GM12878 (cell line): ENCODE measurements at regions not wholly inside any gene's neighbourhood (a gene's known extent, or its start where the extent isn't known, plus 50 kb on each side); places are given as distances from the start of the nearest gene placed in this dataset.

Experiments used
- EGR1 ChIP-seq, 2 experiments: IDR thresholded peaks; 1 replicate in 1 of 2; 2 replicates in 1 of 2; pipeline ENCODE4 v1.6.1; 2011 to 2012; ENCODE audit warnings: low read depth in 2 of 2, low read length in 2 of 2, borderline replicate concordance in 1 of 2, mild to moderate bottlenecking in 1 of 2, moderate library complexity in 1 of 2
- HDAC2 ChIP-seq: fragments of 200-600 bp; sonication (generic); IDR thresholded peaks from 2 replicates; pipeline ENCODE4 v1.6.1; 2017
- MTA3 ChIP-seq: IDR thresholded peaks from 2 replicates; pipeline ENCODE4 v1.6.1; 2012; ENCODE audit warnings: low read length, inconsistent platforms, borderline replicate concordance
- MYB ChIP-seq: fragments of 150-350 bp; IDR thresholded peaks from 2 replicates; pipeline ENCODE4 v1.6.1; 2014; ENCODE audit warnings: mild to moderate bottlenecking, low read depth, low read length, borderline replicate concordance
- POLR2AphosphoS5 ChIP-seq: IDR thresholded peaks from 2 replicates; pipeline ENCODE4 v1.6.1; 2011; ENCODE audit warnings: mild to moderate bottlenecking, low read length, inconsistent platforms
- RAD21 ChIP-seq: IDR thresholded peaks from 2 replicates; pipeline ENCODE4 v1.6.1; 2011; ENCODE audit warnings: mild to moderate bottlenecking, low read depth, low read length, moderate library complexity; ENCODE audit not compliant: insufficient read depth
- RELA ChIP-seq: fragments of 450-650 bp; IDR thresholded peaks from 2 replicates; pipeline ENCODE4 v1.8.0; 2014; ENCODE audit warnings: borderline replicate concordance; ENCODE audit not compliant: partially characterized antibody
- TCF12 ChIP-seq: IDR thresholded peaks from 2 replicates; pipeline ENCODE4 v1.6.1; 2011; ENCODE audit warnings: low read depth, mild to moderate bottlenecking, low read length
- TF ChIP-seq, protein P1 (sequence below), 3 experiments: IDR thresholded peaks in 2 of 3; conservative IDR thresholded peaks in 1 of 3; 2 replicates each; pipeline ENCODE4 v1.5.1; 2011; ENCODE audit warnings: low read depth in 3 of 3, low read length in 3 of 3, mild to moderate bottlenecking in 3 of 3, control low read depth in 2 of 3, moderate library complexity in 2 of 3, inconsistent platforms in 1 of 3, mixed read lengths in 1 of 3; ENCODE audit not compliant: control insufficient read depth in 2 of 3, insufficient read depth in 1 of 3; ENCODE audit errors: extremely low read depth in 1 of 3
- TF ChIP-seq, protein P2 (sequence below): fragments of 450-650 bp; conservative IDR thresholded peaks from 2 replicates; pipeline ENCODE4 v1.6.1; 2017; ENCODE audit warnings: mild to moderate bottlenecking, moderate library complexity
- TF ChIP-seq, protein P3 (sequence below): fragments of 450-650 bp; IDR thresholded peaks from 2 replicates; pipeline ENCODE4 v1.6.1; 2016; ENCODE audit warnings: mild to moderate bottlenecking, moderate library complexity, borderline replicate concordance
- TF ChIP-seq, protein P4 (sequence below): IDR thresholded peaks from 2 replicates; pipeline ENCODE4 v1.6.1; 2012; ENCODE audit warnings: low read depth, low read length, improper control_type of control experiment

DNA sequence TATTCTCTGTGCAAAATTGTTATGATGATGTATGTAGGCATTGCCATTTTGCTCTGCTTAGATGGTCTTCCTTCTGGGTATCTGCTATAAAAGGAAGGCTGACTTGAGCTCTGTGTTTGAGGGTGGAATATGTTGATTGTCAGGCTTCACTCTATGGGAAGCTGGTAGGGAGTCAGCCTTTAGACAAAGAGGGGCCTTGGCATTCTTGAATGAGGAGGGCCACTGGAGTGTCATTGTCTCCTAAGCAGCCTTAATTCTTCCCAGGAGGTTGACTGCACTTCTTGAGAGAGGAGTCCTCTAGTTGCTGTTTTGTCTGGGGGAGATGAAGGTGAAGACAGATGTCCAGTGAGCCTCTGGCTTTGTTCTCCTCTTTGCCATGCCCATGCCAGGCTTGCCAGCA, 266.8 kb downstream of the KCNRG start:
- no peak for TF ChIP-seq RAD21
- TF ChIP-seq POLR2AphosphoS5 = no peak
- no peak for TF ChIP-seq EGR1 (IDR thresholded peaks at IDR 0.05; ENCODE audit: borderline replicate concordance in 1 of 2, low read depth in 2 of 2, low read length in 2 of 2)
- TF ChIP-seq, protein P1, sequence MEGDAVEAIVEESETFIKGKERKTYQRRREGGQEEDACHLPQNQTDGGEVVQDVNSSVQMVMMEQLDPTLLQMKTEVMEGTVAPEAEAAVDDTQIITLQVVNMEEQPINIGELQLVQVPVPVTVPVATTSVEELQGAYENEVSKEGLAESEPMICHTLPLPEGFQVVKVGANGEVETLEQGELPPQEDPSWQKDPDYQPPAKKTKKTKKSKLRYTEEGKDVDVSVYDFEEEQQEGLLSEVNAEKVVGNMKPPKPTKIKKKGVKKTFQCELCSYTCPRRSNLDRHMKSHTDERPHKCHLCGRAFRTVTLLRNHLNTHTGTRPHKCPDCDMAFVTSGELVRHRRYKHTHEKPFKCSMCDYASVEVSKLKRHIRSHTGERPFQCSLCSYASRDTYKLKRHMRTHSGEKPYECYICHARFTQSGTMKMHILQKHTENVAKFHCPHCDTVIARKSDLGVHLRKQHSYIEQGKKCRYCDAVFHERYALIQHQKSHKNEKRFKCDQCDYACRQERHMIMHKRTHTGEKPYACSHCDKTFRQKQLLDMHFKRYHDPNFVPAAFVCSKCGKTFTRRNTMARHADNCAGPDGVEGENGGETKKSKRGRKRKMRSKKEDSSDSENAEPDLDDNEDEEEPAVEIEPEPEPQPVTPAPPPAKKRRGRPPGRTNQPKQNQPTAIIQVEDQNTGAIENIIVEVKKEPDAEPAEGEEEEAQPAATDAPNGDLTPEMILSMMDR (IDR thresholded peaks at IDR 0.05 in 2 of 3, conservative IDR thresholded peaks at IDR 0.05 in 1 of 3; ENCODE audit: control insufficient read depth in 2 of 3, extremely low read depth in 1 of 3, insufficient read depth in 1 of 3, low read depth in 3 of 3, low read length in 3 of 3) = no peak
- no peak for TF ChIP-seq TCF12
- TF ChIP-seq MTA3 = no peak
- no peak for TF ChIP-seq RELA
- no peak for TF ChIP-seq MYB
- no peak for TF ChIP-seq HDAC2
- TF ChIP-seq, protein P2, sequence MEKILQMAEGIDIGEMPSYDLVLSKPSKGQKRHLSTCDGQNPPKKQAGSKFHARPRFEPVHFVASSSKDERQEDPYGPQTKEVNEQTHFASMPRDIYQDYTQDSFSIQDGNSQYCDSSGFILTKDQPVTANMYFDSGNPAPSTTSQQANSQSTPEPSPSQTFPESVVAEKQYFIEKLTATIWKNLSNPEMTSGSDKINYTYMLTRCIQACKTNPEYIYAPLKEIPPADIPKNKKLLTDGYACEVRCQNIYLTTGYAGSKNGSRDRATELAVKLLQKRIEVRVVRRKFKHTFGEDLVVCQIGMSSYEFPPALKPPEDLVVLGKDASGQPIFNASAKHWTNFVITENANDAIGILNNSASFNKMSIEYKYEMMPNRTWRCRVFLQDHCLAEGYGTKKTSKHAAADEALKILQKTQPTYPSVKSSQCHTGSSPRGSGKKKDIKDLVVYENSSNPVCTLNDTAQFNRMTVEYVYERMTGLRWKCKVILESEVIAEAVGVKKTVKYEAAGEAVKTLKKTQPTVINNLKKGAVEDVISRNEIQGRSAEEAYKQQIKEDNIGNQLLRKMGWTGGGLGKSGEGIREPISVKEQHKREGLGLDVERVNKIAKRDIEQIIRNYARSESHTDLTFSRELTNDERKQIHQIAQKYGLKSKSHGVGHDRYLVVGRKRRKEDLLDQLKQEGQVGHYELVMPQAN = no peak
- TF ChIP-seq, protein P3, sequence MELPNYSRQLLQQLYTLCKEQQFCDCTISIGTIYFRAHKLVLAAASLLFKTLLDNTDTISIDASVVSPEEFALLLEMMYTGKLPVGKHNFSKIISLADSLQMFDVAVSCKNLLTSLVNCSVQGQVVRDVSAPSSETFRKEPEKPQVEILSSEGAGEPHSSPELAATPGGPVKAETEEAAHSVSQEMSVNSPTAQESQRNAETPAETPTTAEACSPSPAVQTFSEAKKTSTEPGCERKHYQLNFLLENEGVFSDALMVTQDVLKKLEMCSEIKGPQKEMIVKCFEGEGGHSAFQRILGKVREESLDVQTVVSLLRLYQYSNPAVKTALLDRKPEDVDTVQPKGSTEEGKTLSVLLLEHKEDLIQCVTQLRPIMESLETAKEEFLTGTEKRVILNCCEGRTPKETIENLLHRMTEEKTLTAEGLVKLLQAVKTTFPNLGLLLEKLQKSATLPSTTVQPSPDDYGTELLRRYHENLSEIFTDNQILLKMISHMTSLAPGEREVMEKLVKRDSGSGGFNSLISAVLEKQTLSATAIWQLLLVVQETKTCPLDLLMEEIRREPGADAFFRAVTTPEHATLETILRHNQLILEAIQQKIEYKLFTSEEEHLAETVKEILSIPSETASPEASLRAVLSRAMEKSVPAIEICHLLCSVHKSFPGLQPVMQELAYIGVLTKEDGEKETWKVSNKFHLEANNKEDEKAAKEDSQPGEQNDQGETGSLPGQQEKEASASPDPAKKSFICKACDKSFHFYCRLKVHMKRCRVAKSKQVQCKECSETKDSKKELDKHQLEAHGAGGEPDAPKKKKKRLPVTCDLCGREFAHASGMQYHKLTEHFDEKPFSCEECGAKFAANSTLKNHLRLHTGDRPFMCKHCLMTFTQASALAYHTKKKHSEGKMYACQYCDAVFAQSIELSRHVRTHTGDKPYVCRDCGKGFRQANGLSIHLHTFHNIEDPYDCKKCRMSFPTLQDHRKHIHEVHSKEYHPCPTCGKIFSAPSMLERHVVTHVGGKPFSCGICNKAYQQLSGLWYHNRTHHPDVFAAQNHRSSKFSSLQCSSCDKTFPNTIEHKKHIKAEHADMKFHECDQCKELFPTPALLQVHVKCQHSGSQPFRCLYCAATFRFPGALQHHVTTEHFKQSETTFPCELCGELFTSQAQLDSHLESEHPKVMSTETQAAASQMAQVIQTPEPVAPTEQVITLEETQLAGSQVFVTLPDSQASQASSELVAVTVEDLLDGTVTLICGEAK = no peak
- TF ChIP-seq, protein P4, sequence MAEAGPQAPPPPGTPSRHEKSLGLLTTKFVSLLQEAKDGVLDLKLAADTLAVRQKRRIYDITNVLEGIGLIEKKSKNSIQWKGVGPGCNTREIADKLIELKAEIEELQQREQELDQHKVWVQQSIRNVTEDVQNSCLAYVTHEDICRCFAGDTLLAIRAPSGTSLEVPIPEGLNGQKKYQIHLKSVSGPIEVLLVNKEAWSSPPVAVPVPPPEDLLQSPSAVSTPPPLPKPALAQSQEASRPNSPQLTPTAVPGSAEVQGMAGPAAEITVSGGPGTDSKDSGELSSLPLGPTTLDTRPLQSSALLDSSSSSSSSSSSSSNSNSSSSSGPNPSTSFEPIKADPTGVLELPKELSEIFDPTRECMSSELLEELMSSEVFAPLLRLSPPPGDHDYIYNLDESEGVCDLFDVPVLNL = no peak
